Gastroesophageal sphincter (tissue), 4 donors: ENCODE measurements at regions not wholly inside any gene's neighbourhood (a gene's known extent, or its start where the extent isn't known, plus 50 kb on each side); places are given as distances from the start of the nearest gene placed in this dataset.

Experiments
- ATAC-seq: fragments of 150-250 bp; one replicate; pipeline ENCODE4 v1.9.1; 2016; ENCODE audit warnings: mild to moderate bottlenecking, moderate library complexity
- H3K27ac ChIP-seq, 4 donors: fragments of 200-600 bp; sonication (generic) in 3 of 4; 1 replicate in 3 of 4; 2 replicates in 1 of 4; pipeline ENCODE4 v1.5.1; 2016 to 2019
- H3K27me3 ChIP-seq: fragments of 200-600 bp; sonication (generic); one replicate; pipeline ENCODE4 v1.5.1; 2019
- H3K36me3 ChIP-seq, 2 donors: fragments of 200-600 bp; sonication (generic); one replicate each; pipeline ENCODE4 v1.5.1; 2019; ENCODE audit warnings: control low read depth in 1 of 2
- H3K4me1 ChIP-seq, 3 donors: fragments of 200-600 bp; sonication (generic); 1 replicate in 2 of 3; 2 replicates in 1 of 3; pipeline ENCODE4 v1.5.1; 2016 to 2019; ENCODE audit warnings: control low read depth in 2 of 3
- H3K4me3 ChIP-seq, 2 donors: fragments of 200-600 bp; sonication (generic); one replicate each; pipeline ENCODE4 v1.5.1; 2019; ENCODE audit warnings: mild to moderate bottlenecking in 1 of 2, moderate library complexity in 1 of 2
- H3K9me3 ChIP-seq, 3 donors: fragments of 200-600 bp; sonication (generic); one replicate each; pipeline ENCODE4 v1.5.1; 2017 to 2019; ENCODE audit warnings: control low read depth in 2 of 3
- EP300 ChIP-seq: sonication (generic); formaldehyde crosslinking; IDR thresholded peaks from one replicate; pipeline ENCODE4 v1.6.1; 2017; ENCODE audit warnings: antibody characterized with exemption, mild to moderate bottlenecking
- POLR2A ChIP-seq, 2 donors: fragments of 450-650 bp; IDR thresholded peaks; one replicate each; pipeline ENCODE4 v1.6.1; 2017; ENCODE audit warnings: antibody characterized with exemption in 2 of 2, mild to moderate bottlenecking in 2 of 2, moderate library complexity in 1 of 2
- POLR2AphosphoS5 ChIP-seq: sonication (generic); formaldehyde crosslinking; IDR thresholded peaks from one replicate; pipeline ENCODE4 v1.6.1; 2017; ENCODE audit warnings: antibody characterized with exemption
- WGBS, 2 donors: methylation state at CpG; one replicate each; pipeline ENCODE4 v1.1.5; 2018; ENCODE audit warnings: low coverage in 1 of 2; 5-methylcytosine and 5-hydroxymethylcytosine counted together
- small RNA-seq, 4 donors: library from RNA; depleted of rRNA; stranded (forward); fragments of <200 nt; gene quantifications; one replicate each; pipeline ENCODE3, GENCODE V24; 2016
- TF ChIP-seq, protein P1 (sequence below), 4 experiments: fragments of 200-600 bp in 2 of 4; fragments of 450-650 bp in 2 of 4; sonication (generic) in 1 of 4; IDR thresholded peaks; one replicate each; pipeline ENCODE4 v1.5.1; 2017 to 2019; ENCODE audit warnings: antibody characterized with exemption in 4 of 4, mild to moderate bottlenecking in 2 of 4, moderate library complexity in 2 of 4

DNA sequence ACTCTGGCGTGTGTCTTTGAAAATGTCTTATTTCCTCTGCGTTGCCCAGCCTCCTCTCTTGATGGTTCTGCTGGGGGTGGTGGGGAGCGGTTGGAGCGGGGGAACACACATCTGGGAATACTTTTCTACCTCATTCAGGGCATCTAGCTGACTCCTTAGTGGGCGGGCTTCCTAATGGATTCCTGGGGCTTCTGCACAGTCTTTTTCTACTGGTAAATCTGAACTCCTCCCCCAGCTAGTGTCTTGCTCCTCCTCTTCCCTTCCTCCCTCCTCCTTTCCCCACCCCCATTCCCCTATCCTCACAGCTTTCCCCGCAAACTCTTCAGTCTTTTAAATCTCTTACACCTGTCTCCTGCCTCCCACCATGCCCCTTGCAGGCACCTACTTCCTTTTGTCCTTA, 74.4 kb downstream of the PRL start:
- Histone ChIP-seq H3K36me3 (no peaks in the 10 kb centered on the region), H3K4me3 (no peak overlapping the region), H3K4me1 (no peaks in the 10 kb centered on the region), H3K9me3 (no peaks in the 10 kb centered on the region), H3K27me3 (no peaks in the 10 kb centered on the region), H3K27ac (no peak overlapping the region)
- WGBS, 2 donors = 88 to 92% methylated on average over 6 of the region's 6 CpGs
- no peak for ATAC-seq
- TF ChIP-seq POLR2A (IDR thresholded peaks at IDR 0.05) = no peak
- TF ChIP-seq POLR2AphosphoS5 = no peak

DNA sequence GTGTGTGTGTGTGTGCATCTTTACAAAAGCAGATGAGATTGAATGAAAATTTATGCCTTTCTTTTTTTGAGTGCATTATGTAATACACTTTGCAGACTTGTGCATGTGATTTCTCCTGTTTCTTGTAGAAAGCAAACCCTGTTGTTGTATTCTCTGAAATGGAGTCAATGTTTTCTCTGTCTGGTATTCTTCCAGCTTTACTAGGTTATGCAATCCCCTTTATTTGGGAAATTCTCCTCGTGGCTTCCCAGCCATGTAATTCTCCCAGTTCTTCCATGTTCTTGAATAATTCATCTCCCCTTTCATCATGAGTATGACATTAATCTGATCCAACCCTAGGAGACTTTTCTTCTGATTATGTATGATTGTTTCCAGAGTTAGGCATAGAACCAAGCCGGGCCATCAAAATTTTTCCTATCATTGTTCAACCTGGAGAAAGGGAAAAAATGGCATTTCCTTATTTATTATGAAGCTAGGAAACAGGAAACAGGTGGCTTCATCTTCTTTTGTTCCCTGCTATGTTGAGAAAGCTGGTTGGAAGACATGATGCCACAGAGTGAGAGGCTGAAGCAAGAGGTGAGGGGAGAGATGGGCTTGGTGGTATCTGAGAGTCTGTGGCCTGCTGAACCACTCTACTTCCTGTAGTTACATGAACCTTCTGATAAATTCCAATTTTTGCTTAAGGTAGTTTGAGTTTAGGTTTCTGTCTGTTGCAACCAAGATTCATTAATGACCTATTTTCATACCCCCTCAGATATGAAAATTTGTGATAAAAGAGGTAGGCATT, 68.8 kb downstream of the PRL start:
- H3K4me3 ChIP-seq = no peak overlapping the region
- no peaks in the 10 kb centered on the region for H3K4me1 ChIP-seq
- no peak for TF ChIP-seq POLR2A (IDR thresholded peaks at IDR 0.05)
- TF ChIP-seq, protein P1, sequence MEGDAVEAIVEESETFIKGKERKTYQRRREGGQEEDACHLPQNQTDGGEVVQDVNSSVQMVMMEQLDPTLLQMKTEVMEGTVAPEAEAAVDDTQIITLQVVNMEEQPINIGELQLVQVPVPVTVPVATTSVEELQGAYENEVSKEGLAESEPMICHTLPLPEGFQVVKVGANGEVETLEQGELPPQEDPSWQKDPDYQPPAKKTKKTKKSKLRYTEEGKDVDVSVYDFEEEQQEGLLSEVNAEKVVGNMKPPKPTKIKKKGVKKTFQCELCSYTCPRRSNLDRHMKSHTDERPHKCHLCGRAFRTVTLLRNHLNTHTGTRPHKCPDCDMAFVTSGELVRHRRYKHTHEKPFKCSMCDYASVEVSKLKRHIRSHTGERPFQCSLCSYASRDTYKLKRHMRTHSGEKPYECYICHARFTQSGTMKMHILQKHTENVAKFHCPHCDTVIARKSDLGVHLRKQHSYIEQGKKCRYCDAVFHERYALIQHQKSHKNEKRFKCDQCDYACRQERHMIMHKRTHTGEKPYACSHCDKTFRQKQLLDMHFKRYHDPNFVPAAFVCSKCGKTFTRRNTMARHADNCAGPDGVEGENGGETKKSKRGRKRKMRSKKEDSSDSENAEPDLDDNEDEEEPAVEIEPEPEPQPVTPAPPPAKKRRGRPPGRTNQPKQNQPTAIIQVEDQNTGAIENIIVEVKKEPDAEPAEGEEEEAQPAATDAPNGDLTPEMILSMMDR (IDR thresholded peaks at IDR 0.05) = no peak
- no peak for TF ChIP-seq EP300
- TF ChIP-seq POLR2AphosphoS5 = no peak
- no peaks in the 10 kb centered on the region for H3K9me3 ChIP-seq
- WGBS, 2 donors = 75% methylated on average over 2 of the region's 2 CpGs; no CpG with 5 or more reads in 1 of the 2 donors
- no peak overlapping the region for H3K27ac ChIP-seq
- peak; percentile 80 for ATAC-seq
- no peaks in the 10 kb centered on the region for H3K27me3 ChIP-seq
- H3K36me3 ChIP-seq = no peaks in the 10 kb centered on the region

DNA sequence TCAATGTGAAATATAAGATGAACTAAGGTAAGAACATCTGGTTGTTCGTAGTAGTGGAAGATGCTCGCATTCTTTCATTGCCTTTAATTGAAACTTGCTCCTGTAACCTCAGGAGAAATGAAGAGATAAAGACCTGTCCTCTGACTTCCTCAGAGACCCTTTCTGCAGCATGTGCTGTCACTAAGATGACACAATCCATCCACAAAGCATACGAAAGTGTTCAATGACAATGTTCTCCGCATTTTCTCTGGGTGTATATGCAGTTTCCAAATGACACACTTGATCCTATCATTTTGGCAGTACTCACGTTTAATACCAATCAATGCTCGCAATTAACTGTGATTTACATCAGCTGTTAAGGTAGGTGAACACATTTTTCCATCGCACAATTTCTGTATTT, 65.8 kb downstream of the PRL start:
- Histone ChIP-seq H3K27ac (no peak overlapping the region), H3K4me1 (no peaks in the 10 kb centered on the region), H3K4me3 (no peak overlapping the region), H3K36me3 (no peaks in the 10 kb centered on the region), H3K27me3 (no peaks in the 10 kb centered on the region), H3K9me3 (no peaks in the 10 kb centered on the region)
- no peak for TF ChIP-seq POLR2AphosphoS5
- TF ChIP-seq, protein P1 (IDR thresholded peaks at IDR 0.05) = no peak
- TF ChIP-seq POLR2A (IDR thresholded peaks at IDR 0.05) = no peak
- no peak for TF ChIP-seq EP300
- WGBS, 2 donors = 90 to 97% methylated on average over 6 to 7 of the region's 7 CpGs
- no peak for ATAC-seq

DNA sequence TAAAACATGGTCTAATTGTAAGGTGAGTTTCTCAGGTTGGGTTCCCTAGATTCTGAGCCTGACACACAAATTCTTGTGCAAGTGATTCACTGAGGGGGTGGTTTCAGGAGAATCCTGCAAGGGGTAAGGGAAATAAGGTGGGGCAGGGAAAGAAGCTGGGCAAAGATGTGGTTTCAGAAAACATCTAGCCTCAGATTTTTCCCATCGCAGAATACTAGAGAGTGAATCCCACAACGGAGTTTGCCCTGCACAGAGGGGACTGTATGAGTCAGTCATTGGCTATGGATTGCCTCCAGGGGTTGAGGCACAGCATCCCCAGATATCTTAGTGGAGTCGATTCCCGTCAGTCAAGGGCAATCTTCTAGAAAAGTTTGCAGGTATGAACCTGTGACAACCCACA, 65.2 kb downstream of the PRL start:
- Histone ChIP-seq H3K4me1 (no peaks in the 10 kb centered on the region), H3K36me3 (no peaks in the 10 kb centered on the region), H3K4me3 (no peak overlapping the region), H3K27ac (no peak overlapping the region), H3K9me3 (no peaks in the 10 kb centered on the region), H3K27me3 (no peaks in the 10 kb centered on the region)
- 95 to 100% methylated on average over 3 to 4 of the region's 4 CpGs for WGBS, 2 donors
- ATAC-seq = no peak
- TF ChIP-seq POLR2AphosphoS5 = no peak

DNA sequence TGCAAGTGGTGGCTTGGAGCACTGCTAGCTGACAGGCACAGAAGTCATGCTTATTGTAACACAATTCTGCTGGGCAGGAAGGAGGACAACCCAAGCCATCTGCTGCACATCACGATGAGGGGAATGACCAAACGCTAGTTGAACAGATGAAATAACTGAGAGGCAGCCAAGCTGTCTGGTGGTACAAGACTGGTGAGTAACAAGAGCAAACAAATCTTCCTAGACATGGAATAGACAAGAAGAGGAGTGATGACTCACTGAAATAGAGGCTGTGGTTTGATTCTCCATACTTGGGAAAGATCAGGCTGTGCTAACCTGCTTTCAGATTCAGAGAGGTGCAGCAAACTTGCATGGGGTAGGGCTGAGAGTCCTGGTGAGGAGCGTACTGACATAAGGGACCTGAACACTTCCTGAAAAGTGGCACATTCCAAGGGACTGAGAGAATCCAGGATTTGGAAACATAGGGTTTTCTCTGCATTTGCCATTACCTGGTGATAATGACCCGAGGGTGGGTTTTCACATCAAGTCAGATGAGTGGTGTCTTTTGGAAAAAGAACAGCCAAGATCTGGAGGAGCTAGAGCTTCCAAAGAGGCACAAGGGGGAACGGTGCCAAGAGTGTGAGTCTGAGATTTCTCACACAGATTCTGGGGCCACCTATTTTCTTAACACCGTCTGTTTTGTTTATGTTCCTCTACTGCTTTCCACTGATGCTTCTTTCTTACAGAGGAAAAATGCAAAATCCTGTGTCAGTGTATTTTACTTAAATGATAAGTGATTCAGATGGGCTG, 60.0 kb downstream of the PRL start:
- ATAC-seq = peak; percentile 89
- Histone ChIP-seq H3K27ac (no peak overlapping the region), H3K27me3 (no peaks in the 10 kb centered on the region), H3K36me3 (no peaks in the 10 kb centered on the region), H3K4me1 (peaks cover 0 to 6% (median 0%) of the 10 kb centered on the region in 3 donors), H3K4me3 (no peak overlapping the region), H3K9me3 (no peaks in the 10 kb centered on the region)
- 60 to 71% methylated on average over 4 to 6 of the region's 6 CpGs for WGBS, 2 donors
- TF ChIP-seq EP300 (no peak), POLR2A (IDR thresholded peaks at IDR 0.05) (no peak), POLR2AphosphoS5 (no peak)
- TF ChIP-seq, protein P1 (IDR thresholded peaks at IDR 0.05) = no peak

Small RNA genes in the stretch of these regions (small RNA-seq; reads per million reads assigned to genes)
- gene AL136313.1 = 0 reads per million in 4 donors
